ENCODE measurements at regions not wholly inside any gene's neighbourhood (a gene's known extent, or its start where the extent isn't known, plus 50 kb on each side); places are given as distances from the start of the nearest gene placed in this dataset.

- no peak for TF ChIP-seq CTCF (IDR thresholded peaks at IDR 0.05)
- H3K9me3 Mint-ChIP-seq: no peaks in the 10 kb centered on the region
- no peak for ATAC-seq (ENCODE audit: low read depth)
- no peak for DNase-seq
- no peaks in the 10 kb centered on the region for H3K27me3 Mint-ChIP-seq
- intact Hi-C loops (cut with micrococcal nuclease): no loop called here
- H3K4me1 Mint-ChIP-seq: no peaks in the 10 kb centered on the region
- H3K36me3 Mint-ChIP-seq (ENCODE audit: low read depth): no peaks in the 10 kb centered on the region
- no peak overlapping the region for H3K27ac Mint-ChIP-seq
- CTCF ChIA-PET: no interaction called here
- POLR2A ChIA-PET: interaction anchor here (0.7 kb wide), 1 partner anchor 320 kb away, joined by 5 read pairs; no protein-coding TSS in a partner anchor
- no peak overlapping the region for H3K4me3 Mint-ChIP-seq
Measured at GRCh38 chr6:21680611-21681010, 87.1 kb downstream of the SOX4 start.

GRCh38 chr6:21690489-21690888, 96.9 kb downstream of the SOX4 start:
- Mint-ChIP-seq H3K9me3 (peaks cover 6% of the 10 kb centered on the region), H3K27ac (no peak overlapping the region), H3K36me3 (ENCODE audit: low read depth) (no peaks in the 10 kb centered on the region), H3K27me3 (no peaks in the 10 kb centered on the region), H3K4me1 (no peaks in the 10 kb centered on the region), H3K4me3 (no peak overlapping the region)
- TF ChIP-seq CTCF (IDR thresholded peaks at IDR 0.05): no peak
- ATAC-seq (ENCODE audit: low read depth) (no peak), DNase-seq (no peak)
- POLR2A ChIA-PET: no interaction called here
- CTCF ChIA-PET: no interaction called here
- intact Hi-C loops (cut with micrococcal nuclease): no loop called here

GRCh38 chr6:21691685-21692346, 98.3 kb downstream of the SOX4 start:
- ChIA-PET CTCF (no interaction called here), POLR2A (no interaction called here)
- no peak for ATAC-seq (ENCODE audit: low read depth)
- no peaks in the 10 kb centered on the region for H3K4me1 Mint-ChIP-seq
- peaks cover 6% of the 10 kb centered on the region for H3K9me3 Mint-ChIP-seq
- H3K27me3 Mint-ChIP-seq: no peaks in the 10 kb centered on the region
- intact Hi-C loops (cut with micrococcal nuclease): no loop called here
- no peak overlapping the region for H3K27ac Mint-ChIP-seq
- no peak for TF ChIP-seq CTCF (IDR thresholded peaks at IDR 0.05)
- H3K36me3 Mint-ChIP-seq (ENCODE audit: low read depth): no peaks in the 10 kb centered on the region
- H3K4me3 Mint-ChIP-seq: no peak overlapping the region
- no peak for DNase-seq

GRCh38 chr6:21692721-21693120, 99.2 kb downstream of the SOX4 start:
- no peaks in the 10 kb centered on the region for H3K27me3 Mint-ChIP-seq
- H3K4me3 Mint-ChIP-seq: no peak overlapping the region
- POLR2A ChIA-PET: no interaction called here
- intact Hi-C loops (cut with micrococcal nuclease): no loop called here
- no peak for DNase-seq
- no peak overlapping the region for H3K27ac Mint-ChIP-seq
- no peaks in the 10 kb centered on the region for H3K36me3 Mint-ChIP-seq (ENCODE audit: low read depth)
- no peak for ATAC-seq (ENCODE audit: low read depth)
- TF ChIP-seq CTCF (IDR thresholded peaks at IDR 0.05): no peak
- no peaks in the 10 kb centered on the region for H3K4me1 Mint-ChIP-seq
- H3K9me3 Mint-ChIP-seq: peaks cover 3% of the 10 kb centered on the region
- CTCF ChIA-PET: no interaction called here

GRCh38 chr6:21694168-21694567, 100.6 kb downstream of the SOX4 start:
- no peak overlapping the region for H3K4me3 Mint-ChIP-seq
- POLR2A ChIA-PET: no interaction called here
- no peak for TF ChIP-seq CTCF (IDR thresholded peaks at IDR 0.05)
- CTCF ChIA-PET: no interaction called here
- DNase-seq (no peak), ATAC-seq (ENCODE audit: low read depth) (no peak)
- intact Hi-C loops (cut with micrococcal nuclease): no loop called here
- H3K27ac Mint-ChIP-seq: no peak overlapping the region
- H3K9me3 Mint-ChIP-seq: no peaks in the 10 kb centered on the region
- no peaks in the 10 kb centered on the region for H3K4me1 Mint-ChIP-seq
- no peaks in the 10 kb centered on the region for H3K36me3 Mint-ChIP-seq (ENCODE audit: low read depth)
- peaks cover 2% of the 10 kb centered on the region for H3K27me3 Mint-ChIP-seq

Measured in activated B cell treated with CpG ODN at 0.5 μM for 24 hours (primary cell).